B cell (primary cell): ENCODE measurements at regions not wholly inside any gene's neighbourhood (a gene's known extent, or its start where the extent isn't known, plus 50 kb on each side); places are given as distances from the start of the nearest gene placed in this dataset.

ENCODE experiments used
- ATAC-seq: fragments of 200-7000 bp; cut with Tn5 transposase; one replicate; pipeline ENCODE4 v1.10.0; 2021; ENCODE audit warnings: low read depth, mild to moderate bottlenecking, moderate number of reproducible peaks, moderate library complexity
- CTCF ChIA-PET: fragments of 350-600 bp; sonication (Branson Sonifier 250); formaldehyde crosslinking; loops from one replicate; lab custom pipeline; 2021; ENCODE audit warnings: antibody characterized with exemption, inconsistent platforms; lab: Charles Lee
- POLR2A ChIA-PET: fragments of 350-600 bp; sonication (Branson Sonifier 250); formaldehyde crosslinking; loops from one replicate; lab custom pipeline; 2021; ENCODE audit warnings: antibody characterized with exemption; lab: Charles Lee
- DNase-seq: peaks from one replicate; pipeline ENCODE4 v3.0.0; 2013
- H2AFZ ChIP-seq: 2 replicates; pipeline ENCODE4 v1.6.1; 2012; ENCODE audit warnings: mild to moderate bottlenecking, low read depth, low read length; ENCODE audit not compliant: insufficient read depth, poor library complexity, severe bottlenecking
- H3K27ac ChIP-seq, 2 donors: 1 replicate in 1 of 2; 2 replicates in 1 of 2; pipeline ENCODE4 v1.5.1; 2012 to 2013; ENCODE audit warnings: low read length in 2 of 2, mild to moderate bottlenecking in 2 of 2, moderate library complexity in 1 of 2
- H3K27me3 ChIP-seq, 4 experiments: fragments of 200-600 bp in 1 of 4; sonication (generic) in 1 of 4; replicated peaks in 1 of 4; 1 replicate in 2 of 4; 2 replicates in 2 of 4; pipeline versions ENCODE4 v1.6.1 to v1.7.0; 2013 to 2016; ENCODE audit warnings: low read length in 3 of 4, mild to moderate bottlenecking in 2 of 4, mixed read lengths in 1 of 4, moderate library complexity in 1 of 4; ENCODE audit not compliant: insufficient read depth in 4 of 4, control insufficient read depth in 3 of 4; ENCODE audit errors: control extremely low read depth in 1 of 4
- H3K36me3 ChIP-seq, 2 experiments: replicated peaks in 1 of 2; 1 replicate in 1 of 2; 2 replicates in 1 of 2; pipeline versions ENCODE4 v1.6.1 to v1.7.1; 2013; ENCODE audit warnings: low read length in 1 of 2; ENCODE audit not compliant: insufficient read depth in 2 of 2, control insufficient read depth in 1 of 2; ENCODE audit errors: control extremely low read depth in 1 of 2, extremely low read depth in 1 of 2
- H3K4me1 ChIP-seq, 2 donors: fragments of 200-600 bp in 1 of 2; sonication (generic) in 1 of 2; 1 replicate in 1 of 2; 2 replicates in 1 of 2; pipeline versions ENCODE4 v1.5.1 to v1.6.1; 2013 to 2017; ENCODE audit warnings: low read length in 2 of 2; ENCODE audit not compliant: control insufficient read depth in 2 of 2, insufficient read depth in 2 of 2
- H3K4me2 ChIP-seq: replicated peaks from 2 replicates; pipeline ENCODE3; 2012; ENCODE audit warnings: mild to moderate bottlenecking, low read depth, low read length; ENCODE audit not compliant: poor library complexity, severe bottlenecking
- H3K4me3 ChIP-seq, 5 experiments: fragments of 200-600 bp in 1 of 5; sonication (generic) in 1 of 5; 1 replicate in 3 of 5; 2 replicates in 2 of 5; pipeline versions ENCODE4 v1.5.1 to v1.7.0; 2011 to 2016; ENCODE audit warnings: low read length in 4 of 5, mild to moderate bottlenecking in 4 of 5, low read depth in 2 of 5, control low read depth in 1 of 5, moderate library complexity in 1 of 5; ENCODE audit not compliant: insufficient read depth in 1 of 5; ENCODE audit errors: control extremely low read depth in 1 of 5, extremely low read depth in 1 of 5
- H3K79me2 ChIP-seq: fragments of 200-600 bp; sonication (generic); one replicate; pipeline ENCODE4 v1.6.0; 2016; ENCODE audit warnings: low read length; ENCODE audit not compliant: control insufficient read depth, insufficient read depth
- H3K9ac ChIP-seq: fragments of 200-600 bp; sonication (generic); 2 replicates; pipeline ENCODE4 v1.6.1; 2017; ENCODE audit warnings: mild to moderate bottlenecking, low read length, moderate library complexity
- H3K9me3 ChIP-seq, 3 donors: one replicate each; pipeline versions ENCODE4 v1.6.1 to v1.7.1; 2013; ENCODE audit warnings: low read length in 2 of 3; ENCODE audit not compliant: control insufficient read depth in 2 of 3, insufficient read depth in 1 of 3; ENCODE audit errors: control extremely low read depth in 1 of 3
- H4K20me1 ChIP-seq: 2 replicates; pipeline ENCODE4 v1.6.0; 2012; ENCODE audit warnings: mild to moderate bottlenecking, low read length; ENCODE audit not compliant: insufficient read depth, control insufficient read depth, poor library complexity, severe bottlenecking
- H3K27ac Mint-ChIP-seq: one replicate; pipeline ENCODE4 v1.8.0; 2021; ENCODE audit warnings: mixed read lengths
- H3K27me3 Mint-ChIP-seq: one replicate; pipeline ENCODE4 v1.8.0; 2021; ENCODE audit warnings: mixed read lengths
- H3K4me1 Mint-ChIP-seq: one replicate; pipeline ENCODE4 v1.8.0; 2021; ENCODE audit warnings: mixed read lengths
- H3K4me3 Mint-ChIP-seq: one replicate; pipeline ENCODE4 v1.8.0; 2021; ENCODE audit warnings: mixed read lengths
- H3K9me3 Mint-ChIP-seq: one replicate; pipeline ENCODE4 v1.8.0; 2022; ENCODE audit warnings: mixed read lengths; ENCODE audit not compliant: insufficient read depth
- CTCF ChIP-seq: fragments of 200-600 bp; IDR thresholded peaks from one replicate; pipeline ENCODE4 v1.8.0; 2022; ENCODE audit warnings: antibody characterized with exemption, mild to moderate bottlenecking
- EZH2 ChIP-seq: IDR thresholded peaks from 2 replicates; pipeline ENCODE4 v1.6.1; 2012; ENCODE audit warnings: borderline replicate concordance, low read depth, mild to moderate bottlenecking, moderate library complexity, low read length; ENCODE audit not compliant: insufficient read depth, poor library complexity, severe bottlenecking
- WGBS: methylation state at CpG from one replicate; pipeline ENCODE4 v1.1.5; 2013; ENCODE audit warnings: missing lambda C conversion rate; ENCODE audit not compliant: insufficient coverage; 5-methylcytosine and 5-hydroxymethylcytosine counted together
- intact Hi-C: fragments of 100-400 bp; cut with micrococcal nuclease; formaldehyde crosslinking; loops from one replicate; pipeline ENCODE4 v1.10.0; 2022

DNA sequence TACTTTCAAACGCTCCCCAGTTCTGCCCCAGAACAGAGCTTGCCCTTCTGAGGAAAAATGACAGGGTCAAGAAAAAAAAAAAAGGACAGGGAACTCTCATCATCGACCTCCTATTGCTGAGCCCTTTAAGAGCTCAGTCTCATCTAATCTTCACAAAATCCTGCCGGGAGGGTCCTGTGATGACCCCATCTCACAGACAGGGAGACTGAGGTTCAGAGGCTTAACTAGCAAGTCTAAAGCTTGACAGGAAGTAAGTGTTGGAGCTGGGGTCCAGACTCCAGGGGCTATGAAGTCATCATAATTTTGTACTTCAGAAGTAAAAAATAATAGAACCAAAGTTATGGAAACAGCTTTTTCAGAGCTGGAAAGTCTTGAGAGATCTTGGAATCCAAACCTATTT lies 171.1 kb upstream of the MYCN start:
- CTCF ChIA-PET = no interaction called here
- no peak for ATAC-seq
- no peaks in the 10 kb centered on the region for H3K9me3 ChIP-seq

More for the DNA sequence above, 171.1 kb upstream of the MYCN start:
- TF ChIP-seq CTCF (no peak), EZH2 (no peak)
- POLR2A ChIA-PET = no interaction called here
- no peaks in the 10 kb centered on the region for H3K4me1 ChIP-seq
- H4K20me1 ChIP-seq = no peaks in the 10 kb centered on the region
- no peak overlapping the region for H3K27ac Mint-ChIP-seq
- H3K27me3 Mint-ChIP-seq = peaks cover 7% of the 10 kb centered on the region
- no peak overlapping the region for H2AFZ ChIP-seq
- no peak overlapping the region for H3K4me2 ChIP-seq
- no peak overlapping the region for H3K4me3 ChIP-seq
- WGBS = no CpG with 5 or more reads among the region's 3 CpGs
- H3K36me3 ChIP-seq = no peaks in the 10 kb centered on the region
- H3K4me1 Mint-ChIP-seq = no peaks in the 10 kb centered on the region
- no peak overlapping the region for H3K27ac ChIP-seq
- H3K9ac ChIP-seq = no peak overlapping the region
- H3K4me3 Mint-ChIP-seq = no peak overlapping the region
- intact Hi-C loops = no loop called here
- no peak for DNase-seq
- no peaks in the 10 kb centered on the region for H3K79me2 ChIP-seq
- H3K9me3 Mint-ChIP-seq = no peaks in the 10 kb centered on the region
- H3K27me3 ChIP-seq = no peaks in the 10 kb centered on the region
